ENCODE measurements at regions not wholly inside any gene's neighbourhood (a gene's known extent, or its start where the extent isn't known, plus 50 kb on each side); places are given as distances from the start of the nearest gene placed in this dataset.

- WGBS: 94% methylated on average over 1 of the region's 1 CpG
- H3K4me1 ChIP-seq: no peaks in the 10 kb centered on the region
Measured at GRCh38 chrX:118250445-118250844, 95.5 kb upstream of the WDR44 start.

GRCh38 chrX:118251271-118251670 is 94.6 kb upstream of the WDR44 start:
- Histone ChIP-seq H3K36me3 (no peaks in the 10 kb centered on the region), H3K9me3 (no peaks in the 10 kb centered on the region), H3K4me1 (no peaks in the 10 kb centered on the region), H3K27ac (no peak overlapping the region), H3K27me3 (no peaks in the 10 kb centered on the region), H3K4me3 (no peak overlapping the region)
- TF ChIP-seq POLR2A (IDR thresholded peaks at IDR 0.05) (no peak), POLR2AphosphoS5 (IDR thresholded peaks at IDR 0.05) (no peak), EP300 (IDR thresholded peaks at IDR 0.05) (no peak)
- TF ChIP-seq, protein P1, sequence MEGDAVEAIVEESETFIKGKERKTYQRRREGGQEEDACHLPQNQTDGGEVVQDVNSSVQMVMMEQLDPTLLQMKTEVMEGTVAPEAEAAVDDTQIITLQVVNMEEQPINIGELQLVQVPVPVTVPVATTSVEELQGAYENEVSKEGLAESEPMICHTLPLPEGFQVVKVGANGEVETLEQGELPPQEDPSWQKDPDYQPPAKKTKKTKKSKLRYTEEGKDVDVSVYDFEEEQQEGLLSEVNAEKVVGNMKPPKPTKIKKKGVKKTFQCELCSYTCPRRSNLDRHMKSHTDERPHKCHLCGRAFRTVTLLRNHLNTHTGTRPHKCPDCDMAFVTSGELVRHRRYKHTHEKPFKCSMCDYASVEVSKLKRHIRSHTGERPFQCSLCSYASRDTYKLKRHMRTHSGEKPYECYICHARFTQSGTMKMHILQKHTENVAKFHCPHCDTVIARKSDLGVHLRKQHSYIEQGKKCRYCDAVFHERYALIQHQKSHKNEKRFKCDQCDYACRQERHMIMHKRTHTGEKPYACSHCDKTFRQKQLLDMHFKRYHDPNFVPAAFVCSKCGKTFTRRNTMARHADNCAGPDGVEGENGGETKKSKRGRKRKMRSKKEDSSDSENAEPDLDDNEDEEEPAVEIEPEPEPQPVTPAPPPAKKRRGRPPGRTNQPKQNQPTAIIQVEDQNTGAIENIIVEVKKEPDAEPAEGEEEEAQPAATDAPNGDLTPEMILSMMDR (IDR thresholded peaks at IDR 0.05): no peak
- WGBS: 57% methylated on average over 3 of the region's 3 CpGs
- no peak for DNase-seq (ENCODE audit: low spot score in 2 of 2)

More at GRCh38 chrX:118250445-118250844, 95.5 kb upstream of the WDR44 start:
- no peak for DNase-seq (ENCODE audit: low spot score in 2 of 2)
- TF ChIP-seq POLR2A (IDR thresholded peaks at IDR 0.05) (no peak), EP300 (IDR thresholded peaks at IDR 0.05) (no peak), POLR2AphosphoS5 (IDR thresholded peaks at IDR 0.05) (no peak)
- TF ChIP-seq, protein P1 (IDR thresholded peaks at IDR 0.05): no peak
- Histone ChIP-seq H3K4me3 (no peak overlapping the region), H3K36me3 (no peaks in the 10 kb centered on the region), H3K9me3 (no peaks in the 10 kb centered on the region), H3K27ac (no peak overlapping the region), H3K27me3 (no peaks in the 10 kb centered on the region)

GRCh38 chrX:118252967-118253366 is 92.9 kb upstream of the WDR44 start:
- Histone ChIP-seq H3K36me3 (no peaks in the 10 kb centered on the region), H3K4me3 (no peak overlapping the region), H3K27ac (no peak overlapping the region), H3K27me3 (no peaks in the 10 kb centered on the region), H3K9me3 (no peaks in the 10 kb centered on the region), H3K4me1 (no peaks in the 10 kb centered on the region)
- DNase-seq (ENCODE audit: low spot score in 2 of 2): no peak
- TF ChIP-seq, protein P1 (IDR thresholded peaks at IDR 0.05): no peak
- no peak for TF ChIP-seq POLR2A (IDR thresholded peaks at IDR 0.05)
- WGBS: 81% methylated on average over 2 of the region's 2 CpGs

- WGBS: 0% methylated on average over 2 of the region's 2 CpGs
- no peak overlapping the region for H3K4me3 ChIP-seq
- no peaks in the 10 kb centered on the region for H3K36me3 ChIP-seq
- H3K27ac ChIP-seq: no peak overlapping the region
- DNase-seq (ENCODE audit: low spot score in 2 of 2): no peak
- no peak for TF ChIP-seq EP300 (IDR thresholded peaks at IDR 0.05)
- TF ChIP-seq, protein P1 (IDR thresholded peaks at IDR 0.05): peak; percentile 38 to 62
- H3K27me3 ChIP-seq: no peaks in the 10 kb centered on the region
- no peaks in the 10 kb centered on the region for H3K9me3 ChIP-seq
- no peaks in the 10 kb centered on the region for H3K4me1 ChIP-seq
Measured at GRCh38 chrX:118254611-118255010, 91.3 kb upstream of the WDR44 start.

DNA sequence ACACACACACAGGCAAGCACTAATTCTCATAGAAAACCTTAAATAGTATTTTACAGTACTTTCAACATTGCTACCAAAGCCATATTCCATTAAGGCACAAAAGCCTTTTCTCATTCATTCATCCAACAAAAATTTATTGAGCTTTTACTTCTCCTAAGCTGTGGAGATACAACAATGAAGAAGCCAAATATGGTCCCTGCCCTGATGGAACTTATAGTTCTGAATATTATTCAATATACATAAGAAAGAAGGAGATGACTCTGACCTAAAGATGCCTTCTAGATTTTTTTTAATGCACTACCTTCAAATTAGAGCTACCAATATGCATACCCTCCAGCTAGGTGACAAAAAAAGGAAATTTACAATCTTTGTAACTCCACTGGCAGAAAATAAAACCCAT is 90.0 kb upstream of the WDR44 start:
- H3K9me3 ChIP-seq: no peaks in the 10 kb centered on the region
- DNase-seq (ENCODE audit: low spot score in 2 of 2): no peak
- no peaks in the 10 kb centered on the region for H3K36me3 ChIP-seq
- H3K4me1 ChIP-seq: no peaks in the 10 kb centered on the region
- no peak overlapping the region for H3K4me3 ChIP-seq
- no peak overlapping the region for H3K27ac ChIP-seq
- TF ChIP-seq POLR2A (IDR thresholded peaks at IDR 0.05) (no peak), EP300 (IDR thresholded peaks at IDR 0.05) (no peak), POLR2AphosphoS5 (IDR thresholded peaks at IDR 0.05) (no peak)
- TF ChIP-seq, protein P1 (IDR thresholded peaks at IDR 0.05): no peak
- H3K27me3 ChIP-seq: no peaks in the 10 kb centered on the region
